ENCODE measurements at regions not wholly inside any gene's neighbourhood (a gene's known extent, or its start where the extent isn't known, plus 50 kb on each side); places are given as distances from the start of the nearest gene placed in this dataset.

DNA sequence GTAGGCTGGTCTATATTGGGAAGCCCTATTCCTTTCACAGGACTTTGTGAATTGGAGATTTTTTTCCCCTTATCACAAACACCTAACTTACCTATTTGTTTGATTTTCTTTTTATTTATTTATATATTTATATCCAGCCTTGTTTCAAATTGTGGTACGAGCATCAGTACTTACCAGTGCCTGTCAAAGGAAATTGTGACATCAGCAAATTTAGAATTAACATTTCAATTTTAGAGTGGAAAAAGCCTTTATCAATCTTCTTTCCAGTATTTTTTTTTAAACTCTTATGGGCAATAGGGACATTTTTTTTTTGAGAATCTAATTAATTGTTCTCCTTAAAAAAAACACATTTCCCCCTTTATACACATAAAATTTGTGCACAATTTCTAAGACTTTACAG, 790.2 kb downstream of the PRELID2 start:
- TF ChIP-seq TP53 (CRISPR knock-in tag; conservative IDR thresholded peaks at IDR 0.05) (no peak), NFATC3 (CRISPR knock-in tag; IDR thresholded peaks at IDR 0.05) (no peak), KAT7 (CRISPR knock-in tag; IDR thresholded peaks at IDR 0.05; ENCODE audit: borderline replicate concordance) (no peak), NCOA5 (CRISPR knock-in tag; IDR thresholded peaks at IDR 0.05) (no peak), NR2F2 (IDR thresholded peaks at IDR 0.05; ENCODE audit: borderline replicate concordance, low read depth) (no peak), JUN (CRISPR knock-in tag; IDR thresholded peaks at IDR 0.05) (no peak)
- TF ChIP-seq, protein P1, sequence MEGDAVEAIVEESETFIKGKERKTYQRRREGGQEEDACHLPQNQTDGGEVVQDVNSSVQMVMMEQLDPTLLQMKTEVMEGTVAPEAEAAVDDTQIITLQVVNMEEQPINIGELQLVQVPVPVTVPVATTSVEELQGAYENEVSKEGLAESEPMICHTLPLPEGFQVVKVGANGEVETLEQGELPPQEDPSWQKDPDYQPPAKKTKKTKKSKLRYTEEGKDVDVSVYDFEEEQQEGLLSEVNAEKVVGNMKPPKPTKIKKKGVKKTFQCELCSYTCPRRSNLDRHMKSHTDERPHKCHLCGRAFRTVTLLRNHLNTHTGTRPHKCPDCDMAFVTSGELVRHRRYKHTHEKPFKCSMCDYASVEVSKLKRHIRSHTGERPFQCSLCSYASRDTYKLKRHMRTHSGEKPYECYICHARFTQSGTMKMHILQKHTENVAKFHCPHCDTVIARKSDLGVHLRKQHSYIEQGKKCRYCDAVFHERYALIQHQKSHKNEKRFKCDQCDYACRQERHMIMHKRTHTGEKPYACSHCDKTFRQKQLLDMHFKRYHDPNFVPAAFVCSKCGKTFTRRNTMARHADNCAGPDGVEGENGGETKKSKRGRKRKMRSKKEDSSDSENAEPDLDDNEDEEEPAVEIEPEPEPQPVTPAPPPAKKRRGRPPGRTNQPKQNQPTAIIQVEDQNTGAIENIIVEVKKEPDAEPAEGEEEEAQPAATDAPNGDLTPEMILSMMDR (CRISPR knock-in tag; IDR thresholded peaks at IDR 0.05): no peak

Data from HepG2 (cell line).